ENCODE measurements at regions not wholly inside any gene's neighbourhood (a gene's known extent, or its start where the extent isn't known, plus 50 kb on each side); places are given as distances from the start of the nearest gene placed in this dataset.
"Not testable (repeated sequence)": the region's sequence is repeated elsewhere in the genome, so short reads cannot be mapped to it uniquely, and the experiment has no call there.

DNA sequence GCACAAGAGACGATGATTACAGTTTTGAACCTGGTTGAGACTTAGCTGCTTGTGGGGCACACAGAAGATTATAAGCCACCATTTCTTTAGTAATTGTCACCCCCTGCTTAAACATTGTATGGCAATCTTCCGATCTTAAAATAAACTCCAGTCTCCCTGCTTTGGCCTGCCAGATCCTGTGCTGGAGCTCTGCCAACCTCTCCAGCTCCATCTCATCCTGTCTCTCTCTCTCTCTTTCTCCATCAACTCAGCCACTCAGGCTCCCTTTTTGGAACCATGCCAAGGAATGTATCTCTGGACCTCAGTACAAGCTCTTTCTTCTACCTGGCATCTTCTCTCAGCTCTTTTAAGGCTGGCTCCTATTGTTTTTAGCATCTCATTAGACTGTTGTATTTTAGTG is 1053.2 kb downstream of the REEP3 start:
- no peak for DNase-seq (ENCODE audit: low spot score)

DNA sequence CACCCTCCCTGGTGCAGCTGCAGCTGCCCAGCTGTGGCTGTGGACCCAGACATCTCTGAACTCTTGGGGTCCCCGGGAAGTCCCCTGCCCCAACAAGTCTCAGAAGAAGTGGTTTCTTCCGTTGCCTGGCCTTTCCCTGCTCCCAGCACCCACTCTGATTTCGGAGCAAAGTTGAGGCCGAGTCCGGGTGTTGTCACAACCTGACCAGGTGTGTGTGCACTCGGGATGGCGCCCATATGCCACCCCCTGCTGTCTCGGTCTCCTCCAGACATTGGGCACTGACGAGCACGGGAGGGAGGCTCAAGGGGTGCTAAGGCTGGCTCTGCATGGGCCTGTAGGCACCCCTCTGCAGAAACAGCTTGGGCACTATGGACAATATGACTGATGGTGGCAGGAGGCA is 1055.3 kb downstream of the REEP3 start:
- no peak for DNase-seq (ENCODE audit: low spot score)

DNA sequence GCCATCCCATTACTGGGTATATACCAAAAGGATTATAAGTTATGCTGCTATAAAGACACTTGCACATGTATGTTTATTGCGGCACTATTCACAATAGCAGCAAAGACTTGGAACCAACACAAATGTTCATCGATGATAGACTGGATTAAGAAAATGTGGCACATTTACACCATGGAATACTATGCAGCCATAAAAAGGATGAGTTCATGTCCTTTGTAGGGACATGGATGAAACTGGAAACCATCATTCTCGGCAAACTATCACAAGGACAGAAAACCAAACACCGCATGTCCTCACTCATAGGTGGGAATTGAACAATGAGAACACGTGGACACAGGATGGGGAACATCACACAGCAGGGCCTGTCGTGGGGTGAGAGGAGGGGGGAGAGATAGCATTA is 1057.6 kb downstream of the REEP3 start:
- not testable (repeated sequence) for DNase-seq (ENCODE audit: low spot score)

DNA sequence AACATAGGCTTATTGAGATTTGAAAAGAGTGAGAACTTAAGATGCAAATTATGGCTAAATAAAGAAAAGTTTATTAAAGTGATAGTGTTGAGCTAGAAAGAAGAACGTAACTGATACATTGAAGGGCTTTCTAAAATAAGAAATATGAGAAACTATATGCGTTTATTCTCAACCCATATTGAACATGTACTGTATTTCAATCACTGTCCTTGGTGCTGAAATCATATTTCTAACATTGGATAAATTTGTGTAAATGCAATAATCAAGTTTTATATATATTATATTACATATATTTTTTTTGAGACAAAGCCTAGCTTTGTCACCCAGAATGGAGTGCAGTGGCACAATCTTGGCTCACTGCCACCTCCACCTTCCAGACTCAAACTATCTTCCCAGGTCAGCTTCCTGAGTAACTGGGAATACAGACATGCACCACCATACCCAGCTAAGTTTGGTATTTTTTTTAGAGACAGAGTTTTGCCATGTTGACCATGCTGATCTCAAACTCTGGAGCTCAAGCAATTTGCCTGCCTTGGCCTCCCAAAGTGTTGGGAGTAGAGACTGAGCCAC is 1065.8 kb downstream of the REEP3 start:
- no peak for DNase-seq (ENCODE audit: low spot score)

DNA sequence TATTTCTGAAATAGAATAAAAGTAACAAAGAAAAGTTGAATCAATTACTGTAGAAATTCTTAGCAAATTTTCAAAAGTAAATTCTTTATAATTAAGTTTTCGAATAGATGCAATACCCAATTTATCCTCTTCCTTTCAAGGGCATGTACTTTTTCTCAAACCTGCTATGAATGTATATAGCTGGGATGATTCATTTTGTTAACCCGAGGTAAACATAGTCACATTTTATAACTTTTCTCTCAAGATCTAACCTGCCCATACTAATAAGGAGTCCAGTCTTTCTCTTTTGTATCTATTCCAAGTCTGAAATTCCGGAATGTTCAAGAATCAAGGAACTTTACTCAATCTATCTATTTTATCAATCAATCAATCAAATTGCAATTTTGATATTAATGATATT is 1072.9 kb downstream of the REEP3 start:
- no peak for DNase-seq (ENCODE audit: low spot score)

DNA sequence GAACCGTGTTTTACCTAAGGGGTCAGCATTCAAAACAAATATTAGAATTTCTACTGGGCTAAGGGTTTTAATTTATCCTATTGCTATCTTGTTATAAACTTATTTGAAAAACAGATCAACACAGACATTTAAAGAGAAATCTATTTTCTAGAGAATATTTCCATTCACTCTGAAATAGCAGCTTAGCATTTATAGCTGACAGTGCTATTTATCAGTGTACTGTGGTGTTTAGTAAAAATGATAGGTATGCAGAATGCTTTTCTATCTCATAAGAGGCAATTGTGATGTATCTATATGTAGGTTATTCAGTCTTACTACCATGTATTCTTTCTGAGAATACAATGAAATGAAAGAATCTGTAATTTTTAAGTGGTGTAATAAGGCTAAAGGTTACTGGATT is 1077.4 kb downstream of the REEP3 start:
- no peak for DNase-seq (ENCODE audit: low spot score)

DNA sequence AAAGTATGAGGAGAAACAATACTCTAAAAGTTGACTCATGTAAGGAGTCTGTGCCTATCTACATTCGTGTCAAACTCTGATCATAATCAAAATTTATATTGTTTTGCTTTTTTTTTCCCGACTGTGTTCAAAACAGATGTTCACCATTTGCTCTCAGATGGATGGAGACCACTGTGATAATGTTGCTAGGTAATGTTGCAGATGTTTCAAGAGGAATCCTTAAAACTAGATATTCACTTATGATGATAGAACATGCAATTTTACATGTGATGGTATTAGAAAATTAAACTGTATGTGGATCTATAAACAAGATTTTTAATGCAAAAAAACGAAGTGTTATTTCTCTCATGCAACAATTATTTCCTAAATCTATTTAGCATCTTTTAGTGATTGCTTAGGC is 1080.1 kb downstream of the REEP3 start:
- DNase-seq (ENCODE audit: low spot score), result no peak

DNA sequence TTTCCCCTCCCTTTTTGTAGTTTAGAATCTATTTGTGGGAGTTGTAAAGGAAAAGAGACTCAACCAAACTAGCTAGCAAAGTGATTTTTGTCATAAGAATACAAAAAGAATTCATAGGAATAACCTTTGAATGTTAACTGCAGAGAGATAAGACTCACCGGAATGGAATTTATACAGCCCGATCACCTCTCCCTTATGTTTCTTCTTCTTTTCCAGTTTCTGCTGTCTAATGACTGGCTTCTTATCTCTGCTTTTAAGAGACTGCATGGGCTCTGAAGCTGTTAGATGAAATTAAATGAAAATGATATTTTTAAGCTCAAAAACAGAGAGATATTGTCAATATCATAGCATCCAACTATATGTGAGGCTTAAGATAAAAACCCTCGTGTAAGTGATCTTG is 1095.9 kb downstream of the REEP3 start:
- peak; percentile 26 for DNase-seq (ENCODE audit: low spot score)

DNA sequence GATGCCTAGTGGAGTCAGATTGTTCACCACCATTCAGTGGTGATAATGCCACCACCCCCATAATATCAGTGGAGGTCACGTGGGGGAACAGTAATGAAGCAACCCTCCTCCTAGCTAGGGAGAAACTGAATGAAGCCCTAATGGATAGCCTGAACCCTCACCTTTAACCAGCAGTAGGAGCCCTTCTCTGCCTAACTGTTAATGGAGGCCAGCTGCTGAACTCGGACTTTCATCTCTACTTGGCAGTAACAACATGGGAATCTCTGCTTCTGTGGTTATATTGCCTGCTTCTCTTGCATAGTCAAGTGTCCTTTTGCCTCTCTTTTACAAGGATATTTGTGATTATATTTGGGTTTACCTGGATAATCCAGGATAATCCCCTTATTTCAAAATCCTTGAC is 1097.9 kb downstream of the REEP3 start:
- no peak for DNase-seq (ENCODE audit: low spot score)

DNA sequence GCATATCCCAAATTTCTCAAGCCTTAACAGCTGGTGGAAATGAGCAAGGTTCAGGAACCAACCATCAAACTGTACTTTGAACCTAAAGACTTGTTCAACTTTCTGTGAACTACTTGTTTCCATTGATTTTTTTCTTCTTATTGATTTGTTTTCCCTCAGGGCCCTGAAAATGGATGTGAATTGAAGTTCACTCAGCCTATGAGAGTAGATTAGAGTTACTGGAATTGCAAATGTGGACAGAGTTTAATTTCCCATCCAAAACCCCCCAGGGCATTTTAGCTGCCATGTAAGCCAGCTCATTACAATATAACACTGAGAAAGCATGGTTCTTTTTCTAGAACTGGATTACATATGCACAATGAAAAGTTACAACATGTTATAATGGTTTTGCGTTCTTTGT is 1105.7 kb downstream of the REEP3 start:
- DNase-seq (ENCODE audit: low spot score), result no peak

DNA sequence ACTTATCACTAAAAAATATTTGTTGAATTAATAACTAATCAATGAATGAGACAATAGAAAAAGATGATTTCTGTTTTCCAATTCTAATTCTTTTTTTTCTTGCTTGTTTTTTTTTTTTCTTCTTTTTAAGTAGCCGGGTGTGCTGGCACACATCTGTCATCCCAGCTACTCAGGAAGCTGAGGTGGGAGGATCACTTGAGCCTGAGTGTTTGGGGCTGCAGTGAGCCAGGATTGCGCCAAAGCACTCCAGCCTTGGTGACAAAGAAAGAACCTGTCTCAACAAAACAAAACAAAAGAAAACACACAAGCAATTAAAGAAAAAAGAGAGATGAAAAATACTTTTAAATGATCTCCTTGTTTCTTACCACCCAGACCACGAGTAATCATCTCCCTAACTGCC is 1109.3 kb downstream of the REEP3 start:
- no peak for DNase-seq (ENCODE audit: low spot score)

DNA sequence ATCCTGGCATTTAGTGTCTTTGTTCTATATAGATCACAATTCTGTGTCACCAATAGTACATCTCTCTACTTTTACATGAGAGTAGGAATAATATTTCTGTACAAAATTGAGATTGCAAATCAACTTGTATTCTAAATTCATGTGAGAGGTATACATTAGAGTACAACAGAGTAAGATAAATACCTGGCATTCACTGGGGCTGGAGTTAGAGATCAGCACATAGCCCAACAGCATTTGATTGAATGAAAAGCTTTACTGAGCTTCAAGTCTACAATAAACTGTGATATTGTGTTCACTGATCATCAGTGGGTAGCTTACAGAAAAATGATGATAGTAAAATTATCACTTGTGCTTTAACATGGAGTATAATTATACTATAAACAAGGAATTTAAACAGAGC is 1114.7 kb downstream of the REEP3 start:
- DNase-seq (ENCODE audit: low spot score), result no peak

DNA sequence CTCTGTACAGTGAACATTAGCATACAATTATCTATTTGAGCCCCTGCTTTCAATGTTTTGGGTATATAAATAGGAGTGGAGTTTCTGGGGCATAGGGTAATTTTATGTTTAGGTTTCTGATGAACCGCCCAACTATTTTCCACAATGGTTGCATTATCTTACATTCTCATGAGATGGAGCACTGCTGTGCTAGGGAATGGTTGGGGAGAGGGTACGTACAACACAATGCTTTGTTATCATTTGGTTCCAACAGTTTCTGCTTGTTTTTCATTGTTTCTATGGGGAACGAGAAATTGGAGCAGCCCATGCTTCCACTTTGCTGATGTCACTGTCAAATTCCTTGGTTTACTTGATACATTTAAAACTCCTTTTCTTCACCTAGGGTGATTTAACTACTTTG is 1115.3 kb downstream of the REEP3 start:
- DNase-seq (ENCODE audit: low spot score), result no peak

DNA sequence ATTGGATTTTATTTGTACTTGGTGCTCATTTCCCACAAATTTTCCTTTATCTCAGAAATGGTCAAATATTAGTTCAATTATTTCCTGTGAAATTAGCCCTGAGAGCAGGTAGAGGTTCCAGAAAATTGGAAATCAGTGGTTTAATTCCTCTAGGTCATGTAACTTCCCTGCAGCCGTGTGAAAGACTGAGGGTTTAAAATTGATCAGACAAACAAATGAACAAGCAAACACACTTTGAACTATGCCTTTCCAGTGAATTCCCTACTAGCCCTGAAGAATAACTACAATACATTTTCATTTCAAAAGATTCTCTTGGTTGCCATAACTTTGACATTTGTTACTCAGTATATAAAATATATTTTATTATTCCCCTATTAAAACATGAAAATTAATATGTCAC is 1116.7 kb downstream of the REEP3 start:
- DNase-seq (ENCODE audit: low spot score), result no peak

DNA sequence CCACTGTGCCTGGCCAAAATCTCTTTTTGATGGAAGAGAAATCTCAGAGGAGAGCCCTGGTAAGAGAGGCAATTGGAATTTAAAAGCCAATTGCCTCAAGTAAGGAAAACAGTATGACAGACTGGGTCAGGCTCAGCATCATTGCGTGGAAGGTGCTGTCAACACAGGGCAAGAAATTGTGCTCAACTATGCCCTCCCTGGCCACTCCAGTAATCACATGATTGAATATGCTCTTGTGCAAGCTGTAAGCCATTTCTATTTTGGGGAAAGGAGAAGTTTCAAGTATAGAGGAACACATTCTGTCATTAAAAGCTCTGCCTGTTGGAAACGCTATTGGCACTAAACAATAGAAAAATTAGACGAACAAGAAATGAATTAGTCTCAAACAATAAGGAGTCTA is 1127.7 kb downstream of the REEP3 start:
- DNase-seq (ENCODE audit: low spot score), result no peak

DNA sequence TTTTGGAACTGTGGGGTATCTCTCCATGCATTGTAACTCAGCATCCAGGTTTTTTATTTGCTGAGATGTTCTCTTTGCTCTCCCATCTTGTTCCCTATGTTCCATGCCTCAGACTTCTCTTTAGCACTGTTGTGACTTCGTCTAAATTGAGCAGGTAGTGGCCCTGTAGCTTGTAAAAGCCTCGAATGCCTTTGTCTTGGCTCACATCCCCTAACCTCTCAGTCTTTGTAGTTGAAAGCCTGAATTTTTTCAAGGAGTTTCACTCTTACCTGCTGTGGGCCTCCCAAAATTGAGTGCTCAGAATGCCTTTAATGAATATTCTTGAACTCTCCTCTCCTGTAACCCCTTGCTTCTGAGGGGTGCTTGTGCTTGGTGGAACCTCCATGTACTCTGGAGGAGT is 1137.3 kb downstream of the REEP3 start:
- DNase-seq (ENCODE audit: low spot score), result no peak

DNA sequence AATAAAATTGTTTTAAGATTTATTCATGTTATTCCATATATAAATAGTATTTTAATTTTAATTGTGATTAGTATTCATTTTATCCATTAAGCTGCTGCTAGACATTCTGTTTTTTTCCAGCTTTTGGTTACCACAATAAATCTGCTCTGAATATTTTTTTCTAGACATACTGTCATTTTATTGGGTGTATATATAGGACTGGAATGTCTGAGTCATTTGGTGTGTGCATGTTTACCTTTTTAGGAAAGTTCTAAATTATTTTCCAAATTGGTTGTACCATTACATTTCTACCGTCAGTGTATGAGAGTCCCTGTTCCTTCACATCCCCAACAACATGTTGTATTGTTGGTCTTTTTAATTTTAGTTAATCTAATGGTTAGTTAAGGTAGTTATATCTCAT is 1138.1 kb downstream of the REEP3 start:
- peak; percentile 42 for DNase-seq (ENCODE audit: low spot score)

DNA sequence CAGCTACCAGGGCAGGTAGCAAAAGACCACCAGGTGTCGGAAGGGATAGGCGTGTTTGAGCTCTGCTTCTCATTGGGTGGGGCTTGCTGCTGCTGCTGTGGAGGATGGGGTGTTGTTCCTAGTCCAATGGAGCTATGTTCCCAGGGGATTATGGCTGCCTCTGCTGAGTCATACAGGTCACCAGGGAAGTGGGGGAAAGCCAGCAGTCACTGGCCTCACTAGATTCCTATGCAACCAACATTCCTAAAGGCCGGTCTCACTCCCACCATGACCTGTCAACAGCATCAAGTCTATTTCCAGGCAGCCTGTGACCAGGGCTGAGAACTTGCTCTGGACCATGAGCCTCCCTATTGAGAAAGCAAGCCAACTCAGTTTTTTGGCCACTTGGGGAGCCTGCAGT is 1160.8 kb downstream of the REEP3 start:
- peak; percentile 62 for DNase-seq (ENCODE audit: low spot score)

DNA sequence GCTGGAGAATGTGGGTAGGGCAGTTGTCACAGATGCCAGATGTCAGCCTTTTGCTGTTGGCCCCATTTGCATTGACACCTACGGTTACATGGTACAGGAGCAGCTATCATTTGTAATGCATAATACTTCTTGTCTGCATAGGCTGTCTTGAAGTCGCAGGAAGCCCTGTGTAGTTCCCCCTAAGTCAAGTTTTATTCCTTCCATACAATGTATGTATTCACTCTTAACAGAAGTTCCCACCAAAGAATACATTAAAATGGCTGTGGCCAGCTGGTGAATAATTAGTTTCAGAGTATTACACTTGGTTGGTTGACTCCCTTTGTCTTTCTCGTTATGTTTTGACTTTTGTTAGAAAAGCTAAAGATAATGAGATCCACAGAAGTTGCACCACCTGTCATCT is 1169.0 kb downstream of the REEP3 start:
- DNase-seq (ENCODE audit: low spot score), result no peak

DNA sequence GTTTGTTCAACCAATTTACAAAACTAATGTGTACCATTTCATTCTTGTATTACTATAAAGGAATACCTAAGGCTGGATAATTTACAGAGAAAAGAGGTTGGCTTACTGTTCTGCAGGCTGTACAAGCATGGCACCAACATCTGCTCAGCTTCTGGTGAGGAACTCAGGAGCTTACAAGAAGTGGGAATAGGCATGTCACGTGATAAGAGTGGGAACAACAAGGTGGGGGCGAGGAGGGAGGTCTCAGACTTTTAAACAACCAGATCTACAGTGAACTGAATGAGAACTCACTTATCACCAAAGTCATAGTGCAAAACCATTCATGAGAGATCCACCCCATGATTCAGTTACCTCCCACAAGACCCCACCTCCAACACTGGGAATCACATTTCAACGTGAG is 1178.0 kb downstream of the REEP3 start:
- DNase-seq (ENCODE audit: low spot score), result no peak

DNA sequence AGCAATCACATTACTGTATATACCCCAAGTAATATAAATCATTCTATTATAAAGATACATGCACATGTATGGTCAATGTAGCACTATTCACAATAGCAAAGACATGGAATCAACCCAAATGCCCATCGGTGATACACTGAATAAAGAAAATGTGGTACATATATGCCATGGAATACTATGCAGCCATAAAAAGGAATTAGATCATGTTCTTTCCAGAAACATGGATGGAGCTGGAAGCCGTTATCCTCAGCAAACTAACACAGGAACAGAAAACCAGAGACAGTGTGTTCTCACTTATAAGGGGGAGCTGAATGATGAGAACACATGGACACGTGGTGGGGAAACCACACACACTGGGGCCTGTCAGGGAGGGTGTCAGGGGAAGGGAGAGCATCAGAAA is 1180.9 kb downstream of the REEP3 start:
- not testable (repeated sequence) for DNase-seq (ENCODE audit: low spot score)

DNA sequence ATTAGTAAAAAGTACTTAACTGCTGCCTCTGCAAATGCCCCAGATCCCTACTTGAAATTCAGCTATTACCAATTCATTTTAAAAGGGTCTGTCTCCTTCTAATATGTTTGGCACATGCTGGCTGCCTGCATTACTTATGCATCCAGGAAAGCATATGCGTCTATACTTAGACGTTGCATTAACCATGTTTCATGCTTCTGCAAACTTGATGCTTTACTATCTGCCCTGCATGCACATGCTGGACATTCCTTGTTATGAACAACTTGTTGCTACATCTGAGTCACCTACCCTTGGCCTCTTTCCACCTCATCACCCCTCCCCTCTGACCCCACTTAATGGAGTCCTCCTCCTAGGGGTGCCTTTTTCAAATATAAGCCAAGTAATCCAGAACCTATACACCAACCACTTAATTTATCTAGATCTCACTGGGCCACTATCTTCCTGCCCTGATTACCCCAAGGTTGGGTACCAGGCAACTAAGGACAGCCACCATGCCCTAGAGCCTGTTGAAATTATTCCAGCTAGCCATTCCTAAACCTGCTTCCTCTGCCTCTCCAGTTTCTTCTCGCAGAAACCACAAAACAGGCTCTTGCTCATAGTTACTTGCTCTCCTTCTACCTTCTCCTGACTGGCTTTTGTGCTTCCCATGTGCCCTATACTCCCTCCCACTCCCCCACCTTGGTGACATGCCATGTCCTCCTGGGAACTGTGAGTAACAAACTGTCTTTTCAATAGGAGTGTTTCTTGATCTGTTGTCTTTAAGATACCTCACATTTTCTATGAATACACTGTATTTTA is 1187.9 kb downstream of the REEP3 start:
- DNase-seq (ENCODE audit: low spot score), result no peak

DNA sequence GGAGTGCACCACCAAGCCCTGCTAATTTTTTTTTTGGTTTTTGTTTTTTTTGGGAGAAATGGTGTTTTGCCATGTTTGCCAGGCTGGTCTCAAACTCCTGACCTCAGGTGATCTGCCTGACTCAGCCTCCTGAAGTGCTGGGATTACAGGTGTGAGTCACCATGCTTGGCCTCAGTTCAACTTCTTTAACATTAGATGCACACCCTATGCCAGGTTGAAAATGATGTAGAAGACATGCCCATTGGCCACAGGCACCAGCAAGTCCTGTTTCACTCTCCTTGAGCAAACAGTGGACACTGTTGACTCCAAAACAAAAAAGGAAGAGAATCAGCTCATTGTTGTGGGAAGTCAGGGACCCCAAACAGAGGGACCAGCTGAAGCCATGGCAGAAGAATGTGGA is 1205.3 kb downstream of the REEP3 start:
- DNase-seq (ENCODE audit: low spot score), result peak; percentile 10

DNA sequence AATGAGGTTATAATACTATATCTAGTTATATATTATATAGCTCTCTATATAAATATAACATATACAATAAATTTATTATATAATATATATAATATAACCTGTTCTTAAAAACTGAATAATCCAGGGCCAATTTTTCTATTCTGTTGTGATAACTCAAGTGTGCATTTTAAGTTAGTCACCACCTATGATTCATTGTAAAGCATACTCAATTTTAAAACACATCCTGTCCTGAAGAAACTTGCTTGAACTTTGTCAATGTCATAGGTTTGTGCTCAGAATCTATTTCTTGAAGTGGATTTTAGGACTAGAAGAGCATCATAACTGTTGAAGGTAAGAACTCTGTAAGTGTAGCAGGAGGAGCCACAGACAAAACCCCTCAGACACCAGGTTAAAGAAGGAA is 1209.8 kb downstream of the REEP3 start:
- DNase-seq (ENCODE audit: low spot score), result no peak

All from A172 (cell line).